Osteoblast (primary cell): ENCODE measurements at regions not wholly inside any gene's neighbourhood (a gene's known extent, or its start where the extent isn't known, plus 50 kb on each side); places are given as distances from the start of the nearest gene placed in this dataset.
A peak's percentile ranks its signal among the peaks of the same experiment; 100 is the strongest.
"Not testable (repeated sequence)": the region's sequence is repeated elsewhere in the genome, so short reads cannot be mapped to it uniquely, and the experiment has no call there.

ENCODE experiments used
- DNase-seq: peaks from one replicate; pipeline ENCODE4 v3.0.0; 2011; ENCODE audit warnings: low spot score, mixed read lengths; ENCODE audit not compliant: insufficient read length; ENCODE audit errors: missing footprints
- H2AFZ ChIP-seq: 2 replicates; pipeline ENCODE4 v1.6.0; 2011; ENCODE audit warnings: mild to moderate bottlenecking, low read length
- H3K27ac ChIP-seq: 2 replicates; pipeline ENCODE4 v1.5.1; 2011; ENCODE audit warnings: mild to moderate bottlenecking, low read depth, low read length, moderate library complexity
- H3K27me3 ChIP-seq: 2 replicates; pipeline ENCODE4 v1.6.0; 2012; ENCODE audit warnings: mild to moderate bottlenecking, control low read depth, inconsistent platforms, low read length, moderate library complexity; ENCODE audit not compliant: insufficient read depth
- H3K36me3 ChIP-seq: 2 replicates; pipeline ENCODE4 v1.5.1; 2011; ENCODE audit warnings: mild to moderate bottlenecking, low read length, control low read depth, moderate library complexity; ENCODE audit not compliant: insufficient read depth
- H3K4me1 ChIP-seq: 2 replicates; pipeline ENCODE4 v1.5.1; 2011; ENCODE audit warnings: mild to moderate bottlenecking, low read length, control low read depth, moderate library complexity; ENCODE audit not compliant: insufficient read depth
- H3K4me2 ChIP-seq: 2 replicates; pipeline ENCODE4 v1.6.0; 2011; ENCODE audit warnings: mild to moderate bottlenecking, low read length; ENCODE audit not compliant: insufficient read depth
- H3K4me3 ChIP-seq: fragments of 200-600 bp; sonication (generic); 3 replicates; pipeline ENCODE4 v1.5.1; 2012; ENCODE audit warnings: mild to moderate bottlenecking, low read length, inconsistent platforms; ENCODE audit not compliant: insufficient read depth
- H3K79me2 ChIP-seq: 2 replicates; pipeline ENCODE4 v1.6.0; 2012; ENCODE audit warnings: mild to moderate bottlenecking, low read length, control low read depth, inconsistent platforms; ENCODE audit not compliant: insufficient read depth
- H3K9me3 ChIP-seq: 2 replicates; pipeline ENCODE4 v1.5.1; 2011; ENCODE audit warnings: low read depth, low read length, control low read depth
- H4K20me1 ChIP-seq: 2 replicates; pipeline ENCODE4 v1.6.0; 2012; ENCODE audit warnings: mild to moderate bottlenecking, low read length, control low read depth; ENCODE audit not compliant: insufficient read depth
- TF ChIP-seq, protein P1 (sequence below): IDR thresholded peaks from 2 replicates; pipeline ENCODE4 v1.5.1; 2011; ENCODE audit warnings: mild to moderate bottlenecking, low read depth, low read length, moderate library complexity; ENCODE audit errors: extremely low read depth

DNA sequence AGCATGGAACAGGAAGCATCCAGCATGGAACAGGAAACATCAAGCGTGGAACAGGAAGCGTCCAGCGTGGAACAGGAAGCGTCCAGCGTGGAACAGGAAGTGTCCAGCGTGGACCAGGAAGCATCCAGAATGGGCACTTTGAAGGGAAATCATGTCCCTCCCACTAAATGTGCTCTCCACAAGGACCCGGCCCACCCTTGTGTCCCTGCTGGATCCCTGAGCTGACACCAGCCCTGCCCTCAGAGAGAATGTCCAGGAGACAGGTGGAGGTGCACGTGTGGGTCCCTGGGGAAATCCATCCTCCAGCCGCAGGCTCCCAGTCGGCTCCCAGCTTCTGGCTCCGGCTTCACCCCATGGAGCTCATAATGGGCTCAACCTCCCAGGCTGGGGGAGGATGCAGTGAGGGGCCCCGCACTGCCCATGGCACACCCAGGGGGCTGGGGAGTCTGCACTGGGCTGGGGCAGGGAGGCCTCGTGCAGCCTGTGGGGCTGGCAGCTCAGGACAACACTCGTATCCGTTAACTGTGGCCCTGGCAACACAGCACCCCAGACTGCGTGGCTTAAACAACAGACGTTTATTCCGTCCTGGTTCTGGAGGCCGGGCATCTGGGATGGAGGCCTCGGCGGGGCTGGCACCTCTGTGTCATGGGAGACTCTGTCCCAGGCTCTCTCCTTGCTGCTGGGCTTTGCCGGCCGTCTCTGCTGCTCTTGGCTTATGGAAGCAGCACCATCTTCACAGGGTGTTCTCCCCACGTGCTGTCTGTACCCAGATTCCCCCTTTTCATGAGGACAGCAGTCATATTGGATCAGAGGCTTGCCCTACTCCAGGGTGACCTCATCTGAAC is 104.8 kb downstream of the TMEM121 start:
- not testable (repeated sequence) for H3K9me3 ChIP-seq, H3K36me3 ChIP-seq, DNase-seq, H3K27me3 ChIP-seq, H3K27ac ChIP-seq, H4K20me1 ChIP-seq, H3K4me3 ChIP-seq, H3K79me2 ChIP-seq, H2AFZ ChIP-seq, H3K4me1 ChIP-seq, H3K4me2 ChIP-seq

DNA sequence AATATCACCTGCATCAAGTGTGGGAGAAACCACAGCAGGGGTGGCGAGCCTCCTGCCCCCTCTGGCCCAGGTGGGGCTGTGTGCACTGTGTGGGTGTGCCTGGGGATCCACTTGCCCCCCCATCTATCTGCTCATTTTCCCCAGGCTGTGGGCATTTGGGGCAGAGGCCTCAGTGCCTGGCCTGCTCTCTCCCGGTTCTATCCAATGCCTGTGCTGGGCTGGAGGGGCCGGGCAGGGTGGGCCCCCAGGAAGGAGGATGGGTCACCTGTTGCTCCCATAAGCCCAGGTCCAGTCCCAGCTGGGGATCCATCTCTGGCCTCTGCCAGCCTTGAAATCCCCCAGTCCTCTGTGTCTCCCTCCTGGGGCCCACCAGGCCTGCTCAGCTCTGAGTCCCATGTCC is 105.6 kb downstream of the TMEM121 start:
- Histone ChIP-seq H4K20me1 (no peaks in the 10 kb centered on the region), H3K4me2 (no peak overlapping the region), H3K27ac (no peak overlapping the region), H3K4me3 (no peak overlapping the region), H3K27me3 (no peaks in the 10 kb centered on the region), H3K4me1 (no peaks in the 10 kb centered on the region), H3K9me3 (no peaks in the 10 kb centered on the region), H2AFZ (no peak overlapping the region), H3K36me3 (no peaks in the 10 kb centered on the region), H3K79me2 (no peaks in the 10 kb centered on the region)
- peak; percentile 59 for DNase-seq
- TF ChIP-seq, protein P1, sequence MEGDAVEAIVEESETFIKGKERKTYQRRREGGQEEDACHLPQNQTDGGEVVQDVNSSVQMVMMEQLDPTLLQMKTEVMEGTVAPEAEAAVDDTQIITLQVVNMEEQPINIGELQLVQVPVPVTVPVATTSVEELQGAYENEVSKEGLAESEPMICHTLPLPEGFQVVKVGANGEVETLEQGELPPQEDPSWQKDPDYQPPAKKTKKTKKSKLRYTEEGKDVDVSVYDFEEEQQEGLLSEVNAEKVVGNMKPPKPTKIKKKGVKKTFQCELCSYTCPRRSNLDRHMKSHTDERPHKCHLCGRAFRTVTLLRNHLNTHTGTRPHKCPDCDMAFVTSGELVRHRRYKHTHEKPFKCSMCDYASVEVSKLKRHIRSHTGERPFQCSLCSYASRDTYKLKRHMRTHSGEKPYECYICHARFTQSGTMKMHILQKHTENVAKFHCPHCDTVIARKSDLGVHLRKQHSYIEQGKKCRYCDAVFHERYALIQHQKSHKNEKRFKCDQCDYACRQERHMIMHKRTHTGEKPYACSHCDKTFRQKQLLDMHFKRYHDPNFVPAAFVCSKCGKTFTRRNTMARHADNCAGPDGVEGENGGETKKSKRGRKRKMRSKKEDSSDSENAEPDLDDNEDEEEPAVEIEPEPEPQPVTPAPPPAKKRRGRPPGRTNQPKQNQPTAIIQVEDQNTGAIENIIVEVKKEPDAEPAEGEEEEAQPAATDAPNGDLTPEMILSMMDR: no peak

DNA sequence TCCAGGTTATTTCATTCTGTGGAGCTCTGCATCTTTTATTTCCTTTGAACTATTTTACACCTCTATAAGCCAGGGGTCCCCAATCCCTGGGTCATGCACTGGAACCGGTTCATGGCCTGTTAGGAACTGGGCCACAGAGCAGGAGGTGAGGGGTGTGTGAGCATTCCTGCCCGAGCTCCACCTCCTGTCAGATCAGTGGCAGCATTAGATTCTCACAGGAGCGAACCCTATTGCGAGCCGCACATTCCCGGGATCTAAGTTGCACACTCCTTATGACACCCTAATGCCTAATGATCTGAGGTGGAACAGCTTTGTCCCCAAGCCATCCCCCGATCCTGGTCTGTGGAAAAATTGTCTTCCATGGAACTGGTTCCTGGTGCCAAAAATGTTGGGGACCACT is 107.2 kb downstream of the TMEM121 start:
- H3K4me3 ChIP-seq, H3K79me2 ChIP-seq, H3K9me3 ChIP-seq, H2AFZ ChIP-seq, H4K20me1 ChIP-seq, H3K36me3 ChIP-seq, H3K4me1 ChIP-seq, H3K4me2 ChIP-seq, H3K27ac ChIP-seq, DNase-seq, H3K27me3 ChIP-seq: not testable (repeated sequence)

DNA sequence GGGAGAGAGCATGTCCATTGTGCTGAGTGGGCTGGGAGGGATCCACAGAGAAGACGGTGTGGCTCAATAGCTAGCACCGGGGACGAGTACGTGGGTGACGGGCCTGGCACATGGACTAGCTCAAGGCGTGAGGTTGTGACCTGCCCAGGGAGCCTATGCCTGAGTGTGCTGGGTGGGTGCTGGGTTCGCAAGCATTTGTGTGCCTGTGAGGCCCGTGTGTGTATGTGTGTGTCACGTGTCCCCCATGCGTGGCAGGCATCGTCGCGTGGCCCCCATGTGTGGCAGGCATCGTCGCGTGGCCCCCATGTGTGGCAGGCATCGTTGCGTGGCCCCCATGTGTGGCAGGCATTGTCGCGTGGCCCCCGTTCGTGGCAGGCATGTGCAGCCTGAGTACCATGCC is 109.2 kb downstream of the TMEM121 start:
- Histone ChIP-seq H3K36me3 (no peaks in the 10 kb centered on the region), H3K79me2 (no peaks in the 10 kb centered on the region), H2AFZ (no peak overlapping the region), H3K4me2 (no peak overlapping the region), H3K27ac (no peak overlapping the region), H4K20me1 (no peaks in the 10 kb centered on the region), H3K4me3 (no peak overlapping the region), H3K4me1 (no peaks in the 10 kb centered on the region), H3K9me3 (no peaks in the 10 kb centered on the region), H3K27me3 (no peaks in the 10 kb centered on the region)
- peak; percentile 35 for DNase-seq
- TF ChIP-seq, protein P1: no peak

DNA sequence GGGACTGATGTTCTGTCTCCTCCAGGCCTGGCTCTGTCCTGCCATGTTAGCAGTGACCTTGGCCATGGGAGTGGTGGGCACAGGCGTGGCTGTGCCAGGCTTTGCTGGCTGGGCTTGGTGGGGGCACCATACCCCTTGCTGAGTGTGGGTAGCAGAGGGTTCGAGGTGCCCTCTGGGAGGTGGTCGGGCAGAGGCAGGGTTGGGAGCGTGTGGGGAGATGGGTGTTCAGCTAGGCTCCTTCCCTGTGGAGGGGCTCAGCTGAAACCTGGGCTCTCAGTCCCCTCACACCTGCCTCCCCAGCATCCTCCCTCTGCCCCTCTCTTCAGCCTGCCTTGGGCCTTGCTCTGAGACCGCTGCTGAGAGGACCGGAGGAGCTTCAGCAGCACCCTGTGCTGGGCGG is 109.6 kb downstream of the TMEM121 start:
- not testable (repeated sequence) for H3K27me3 ChIP-seq, H2AFZ ChIP-seq, H4K20me1 ChIP-seq, H3K4me2 ChIP-seq, H3K9me3 ChIP-seq, H3K27ac ChIP-seq, H3K4me3 ChIP-seq, H3K4me1 ChIP-seq, H3K36me3 ChIP-seq, H3K79me2 ChIP-seq
- peak; percentile 58 for DNase-seq
